Fibroblast of mammary gland (primary cell): ENCODE measurements at regions not wholly inside any gene's neighbourhood (a gene's known extent, or its start where the extent isn't known, plus 50 kb on each side); places are given as distances from the start of the nearest gene placed in this dataset.

Experiments
- DNase-seq: peaks from one replicate; pipeline ENCODE4 v3.0.0-alpha.2; 2010; ENCODE audit warnings: low read depth
- H3K4me3 ChIP-seq: 2 replicates; pipeline ENCODE4 v1.5.1; 2011; ENCODE audit warnings: low read depth, mild to moderate bottlenecking, low read length, moderate library complexity; ENCODE audit not compliant: control insufficient read depth
- TF ChIP-seq, protein P1 (sequence below): conservative IDR thresholded peaks from 2 replicates; pipeline ENCODE4 v1.5.1; 2011; ENCODE audit warnings: low read depth, low read length, inconsistent platforms; ENCODE audit not compliant: control insufficient read depth, insufficient read depth

DNA sequence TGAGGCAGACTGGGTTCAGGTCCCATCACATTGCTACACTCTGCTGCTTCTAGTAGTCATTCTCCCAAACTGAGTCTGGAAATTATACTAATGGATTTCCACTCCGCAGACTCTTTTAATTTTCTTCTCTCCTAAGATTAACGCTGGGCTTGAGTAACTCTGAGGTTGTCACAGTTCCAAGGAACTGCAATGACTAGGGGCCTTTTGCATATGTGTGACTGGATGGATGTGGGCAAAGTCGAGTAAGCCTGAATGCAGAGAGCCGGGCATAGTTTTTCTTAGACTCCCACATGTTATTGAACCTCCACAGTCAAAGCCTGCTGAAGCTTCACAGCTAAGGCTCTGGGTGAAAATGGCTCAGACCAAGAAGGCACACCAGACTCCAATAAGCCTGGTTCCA is 160.9 kb upstream of the PROX1 start:
- no peak overlapping the region for H3K4me3 ChIP-seq
- DNase-seq, result no peak
- TF ChIP-seq, protein P1, sequence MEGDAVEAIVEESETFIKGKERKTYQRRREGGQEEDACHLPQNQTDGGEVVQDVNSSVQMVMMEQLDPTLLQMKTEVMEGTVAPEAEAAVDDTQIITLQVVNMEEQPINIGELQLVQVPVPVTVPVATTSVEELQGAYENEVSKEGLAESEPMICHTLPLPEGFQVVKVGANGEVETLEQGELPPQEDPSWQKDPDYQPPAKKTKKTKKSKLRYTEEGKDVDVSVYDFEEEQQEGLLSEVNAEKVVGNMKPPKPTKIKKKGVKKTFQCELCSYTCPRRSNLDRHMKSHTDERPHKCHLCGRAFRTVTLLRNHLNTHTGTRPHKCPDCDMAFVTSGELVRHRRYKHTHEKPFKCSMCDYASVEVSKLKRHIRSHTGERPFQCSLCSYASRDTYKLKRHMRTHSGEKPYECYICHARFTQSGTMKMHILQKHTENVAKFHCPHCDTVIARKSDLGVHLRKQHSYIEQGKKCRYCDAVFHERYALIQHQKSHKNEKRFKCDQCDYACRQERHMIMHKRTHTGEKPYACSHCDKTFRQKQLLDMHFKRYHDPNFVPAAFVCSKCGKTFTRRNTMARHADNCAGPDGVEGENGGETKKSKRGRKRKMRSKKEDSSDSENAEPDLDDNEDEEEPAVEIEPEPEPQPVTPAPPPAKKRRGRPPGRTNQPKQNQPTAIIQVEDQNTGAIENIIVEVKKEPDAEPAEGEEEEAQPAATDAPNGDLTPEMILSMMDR, result no peak

DNA sequence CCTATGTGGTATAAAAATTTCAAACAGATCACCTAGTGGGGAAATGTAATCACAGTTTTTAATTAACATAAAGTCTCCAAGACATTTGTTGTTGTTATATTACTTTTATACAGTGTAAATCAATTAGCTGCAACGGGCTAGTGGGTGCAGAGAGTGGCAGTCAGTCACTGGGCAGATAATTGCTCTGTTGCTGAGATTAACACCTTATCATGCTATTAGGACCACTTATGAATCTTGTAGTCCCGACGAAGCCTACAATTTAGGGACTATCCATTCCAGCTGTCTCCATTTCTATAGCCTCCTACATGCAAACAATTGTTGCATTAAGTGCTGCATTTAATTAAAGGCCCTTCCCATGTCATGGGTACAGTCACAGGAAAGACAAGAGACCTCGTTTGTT is 158.9 kb upstream of the PROX1 start:
- DNase-seq, result no peak
- TF ChIP-seq, protein P1, result no peak
- H3K4me3 ChIP-seq, result no peak overlapping the region

DNA sequence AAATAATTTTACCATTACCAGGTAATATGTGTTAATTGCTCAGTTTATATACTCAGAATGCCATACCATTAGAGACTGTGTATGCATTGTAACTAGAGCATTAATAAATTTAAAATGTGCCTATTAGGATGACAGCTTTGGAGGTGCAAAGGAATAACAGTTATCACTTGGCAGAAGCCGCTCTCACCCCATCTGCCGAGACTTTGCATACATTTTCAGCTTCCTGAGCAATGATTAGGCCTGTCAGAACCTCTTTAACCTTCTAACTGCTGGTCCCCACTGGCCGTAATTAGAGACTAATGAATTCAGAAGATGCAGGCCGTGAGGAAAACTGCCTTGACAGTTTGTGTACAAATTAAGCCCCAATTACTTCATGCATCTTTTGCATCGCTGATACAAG is 158.0 kb upstream of the PROX1 start:
- no peak overlapping the region for H3K4me3 ChIP-seq
- DNase-seq, result no peak
- TF ChIP-seq, protein P1, result no peak

DNA sequence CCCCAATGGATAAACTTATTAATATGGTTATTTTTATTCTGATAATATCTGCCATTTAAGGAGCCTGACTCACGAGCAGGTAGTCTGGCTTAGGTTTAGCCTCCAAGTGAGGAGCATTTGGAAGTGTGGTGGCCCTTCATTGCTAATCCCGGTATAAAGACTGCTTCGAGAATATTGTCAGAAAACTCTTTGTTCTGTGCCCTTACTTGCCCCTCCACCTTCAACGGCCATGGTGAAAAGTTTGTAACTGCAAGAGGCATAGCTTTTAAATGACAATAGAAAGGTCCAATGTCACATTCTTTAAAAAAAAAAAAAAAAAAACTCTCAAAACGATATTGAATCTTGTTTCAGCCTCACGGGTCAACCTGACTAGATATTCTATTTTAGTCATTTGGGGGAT is 157.4 kb upstream of the PROX1 start:
- TF ChIP-seq, protein P1, result no peak
- no peak overlapping the region for H3K4me3 ChIP-seq
- no peak for DNase-seq

DNA sequence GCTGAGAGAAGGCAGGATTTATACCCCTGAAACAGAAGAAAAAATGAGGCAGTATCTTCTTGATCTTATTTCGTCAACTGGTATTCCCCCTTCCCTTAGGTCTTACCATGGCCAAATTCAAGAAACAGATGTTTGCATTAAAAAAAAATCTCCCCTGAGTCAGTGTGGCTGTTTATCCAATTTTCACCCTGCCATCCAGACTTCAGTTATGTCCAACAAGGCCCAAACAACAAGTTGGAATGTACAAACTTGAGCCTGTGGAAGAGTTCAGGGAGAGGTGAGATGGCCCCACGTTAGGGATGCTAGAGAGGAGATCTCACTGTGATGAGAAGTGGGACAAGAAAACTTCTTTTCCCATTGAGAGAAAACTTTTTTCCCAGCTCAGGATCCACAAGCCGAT is 147.2 kb upstream of the PROX1 start:
- no peak for DNase-seq
- TF ChIP-seq, protein P1, result no peak
- no peak overlapping the region for H3K4me3 ChIP-seq

DNA sequence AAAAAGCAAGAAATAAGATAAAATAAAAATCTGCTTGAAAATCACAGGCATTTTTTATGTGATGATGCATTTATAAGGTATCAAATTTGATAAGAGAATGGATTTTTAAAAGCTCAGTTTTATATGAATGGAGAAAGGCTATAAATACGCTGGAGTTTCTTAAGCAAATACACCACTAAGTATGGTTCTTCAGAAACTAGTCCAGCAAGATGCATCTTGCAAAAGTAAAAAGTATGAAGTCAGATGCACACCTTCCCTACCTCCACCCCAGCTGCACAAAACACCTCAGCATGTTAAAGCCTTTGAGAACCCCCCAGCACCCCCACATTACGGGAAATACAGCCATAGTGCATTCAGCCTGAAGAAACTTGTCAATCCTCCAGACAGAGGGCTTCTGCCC is 143.1 kb upstream of the PROX1 start:
- DNase-seq, result no peak
- TF ChIP-seq, protein P1, result no peak
- no peak overlapping the region for H3K4me3 ChIP-seq

DNA sequence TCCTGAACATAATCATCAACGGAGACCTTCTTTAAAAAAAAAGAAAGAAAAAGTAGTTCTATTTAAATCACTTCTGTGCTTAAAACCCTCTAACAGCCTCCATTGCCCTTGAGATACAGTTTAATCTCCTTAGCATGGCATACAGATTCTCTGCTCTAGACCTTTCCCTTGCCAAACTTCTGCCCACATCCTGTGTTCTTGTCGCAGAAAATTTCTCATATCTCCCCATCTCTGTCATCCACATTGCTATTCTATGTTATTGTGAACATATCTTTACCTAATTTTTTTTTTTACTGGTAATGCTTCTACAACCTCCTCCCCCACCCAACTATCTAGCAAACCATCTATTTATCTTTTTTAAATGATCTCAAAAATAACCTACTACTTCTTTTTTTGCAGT is 135.7 kb upstream of the PROX1 start:
- TF ChIP-seq, protein P1, result no peak
- H3K4me3 ChIP-seq, result no peak overlapping the region
- no peak for DNase-seq
